ENCODE measurements at regions not wholly inside any gene's neighbourhood (a gene's known extent, or its start where the extent isn't known, plus 50 kb on each side); places are given as distances from the start of the nearest gene placed in this dataset.

DNA sequence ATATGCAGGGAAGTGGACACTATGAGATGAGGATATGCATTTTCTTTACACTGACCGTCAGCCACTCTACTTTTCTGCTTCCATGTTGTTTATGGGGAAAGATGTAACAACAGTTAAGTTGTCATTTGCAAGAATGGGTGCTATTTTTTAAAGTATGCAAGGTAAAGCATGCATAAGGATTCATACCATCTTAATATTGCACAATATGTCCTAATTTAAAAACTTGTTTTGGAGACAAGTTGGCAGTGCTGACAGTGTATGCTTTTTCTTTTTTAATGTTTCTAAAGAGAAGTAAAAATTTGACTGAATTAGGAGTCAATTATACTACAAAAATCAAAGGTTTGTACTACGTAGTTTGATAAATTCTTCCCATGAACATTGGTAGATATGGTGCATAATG lies 435.4 kb downstream of the MMUT start:
- Histone ChIP-seq H3K36me3 (ENCODE audit: control insufficient read depth in 5 of 5, insufficient read depth in 5 of 5, low read length in 5 of 5) (no peaks in the 10 kb centered on the region), H3K4me1 (ENCODE audit: control insufficient read depth in 5 of 5, insufficient read depth in 5 of 5, low read length in 5 of 5) (no peaks in the 10 kb centered on the region), H3K9ac (ENCODE audit: low read length in 5 of 5) (no peak overlapping the region), H3K27me3 (ENCODE audit: control insufficient read depth in 5 of 5, insufficient read depth in 4 of 5, low read length in 5 of 5) (no peaks in the 10 kb centered on the region), H3K9me3 (ENCODE audit: control insufficient read depth in 5 of 5, low read length in 5 of 5) (peaks cover 0 to 5% (median 0%) of the 10 kb centered on the region in 5 donors), H3K27ac (ENCODE audit: low read depth, low read length) (no peak overlapping the region), H3K4me3 (ENCODE audit: low read depth in 1 of 5, low read length in 5 of 5) (no peak overlapping the region)

DNA sequence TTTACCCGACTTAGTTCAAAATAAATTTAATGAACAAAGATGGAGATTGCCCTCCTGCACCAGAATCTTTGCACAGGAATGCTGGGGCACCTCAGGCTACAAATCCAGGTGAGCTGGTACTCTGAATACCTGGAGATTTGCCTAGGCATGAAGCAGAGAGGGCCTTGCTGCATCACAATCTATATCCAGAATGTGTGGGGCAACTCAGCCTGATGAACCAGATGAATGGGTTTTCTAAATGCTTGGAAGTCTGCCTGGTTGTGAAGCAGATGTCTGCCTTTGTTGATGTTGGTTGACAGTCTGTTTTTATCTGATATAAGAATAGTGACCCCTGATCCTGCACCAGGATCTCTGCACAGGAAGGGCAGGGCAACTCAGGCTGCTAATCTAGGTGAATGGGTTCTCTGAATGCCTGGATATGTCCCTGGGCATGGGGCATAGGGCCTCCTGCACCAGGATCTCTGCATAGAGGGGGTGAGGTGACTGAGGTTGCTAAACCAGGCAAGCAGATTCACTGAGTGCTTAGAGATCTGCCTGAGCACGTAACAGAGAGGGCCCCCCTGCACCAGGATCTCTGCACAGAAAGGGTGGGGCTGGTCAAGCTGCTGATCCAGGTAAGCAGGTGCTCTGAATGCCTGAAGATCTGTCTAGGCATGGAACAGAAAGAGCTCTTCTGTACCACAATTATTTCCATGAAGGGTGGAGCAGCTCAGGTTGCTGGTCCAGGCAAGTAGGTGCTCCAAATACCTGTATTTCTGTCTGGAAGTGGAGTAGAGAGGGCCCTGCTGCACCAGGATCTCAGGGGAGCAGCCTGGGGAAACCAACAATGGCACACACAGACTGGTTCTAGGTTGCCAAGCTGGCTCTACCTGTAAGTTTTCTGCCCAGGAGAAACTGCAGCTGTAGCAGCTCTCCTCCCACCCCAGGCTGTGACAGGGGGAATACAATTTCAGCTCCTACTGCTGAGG lies 437.5 kb downstream of the MMUT start:
- no peaks in the 10 kb centered on the region for H3K36me3 ChIP-seq (ENCODE audit: control insufficient read depth in 5 of 5, insufficient read depth in 5 of 5, low read length in 5 of 5)
- no peak overlapping the region for H3K27ac ChIP-seq (ENCODE audit: low read depth, low read length)
- H3K4me1 ChIP-seq (ENCODE audit: control insufficient read depth in 5 of 5, insufficient read depth in 5 of 5, low read length in 5 of 5): no peaks in the 10 kb centered on the region
- no peak overlapping the region for H3K9ac ChIP-seq (ENCODE audit: low read length in 5 of 5)
- no peak overlapping the region for H3K4me3 ChIP-seq (ENCODE audit: low read depth in 1 of 5, low read length in 5 of 5)
- H3K27me3 ChIP-seq (ENCODE audit: control insufficient read depth in 5 of 5, insufficient read depth in 4 of 5, low read length in 5 of 5): no peaks in the 10 kb centered on the region
- H3K9me3 ChIP-seq (ENCODE audit: control insufficient read depth in 5 of 5, low read length in 5 of 5): peaks cover 0 to 5% (median 0%) of the 10 kb centered on the region in 5 donors

DNA sequence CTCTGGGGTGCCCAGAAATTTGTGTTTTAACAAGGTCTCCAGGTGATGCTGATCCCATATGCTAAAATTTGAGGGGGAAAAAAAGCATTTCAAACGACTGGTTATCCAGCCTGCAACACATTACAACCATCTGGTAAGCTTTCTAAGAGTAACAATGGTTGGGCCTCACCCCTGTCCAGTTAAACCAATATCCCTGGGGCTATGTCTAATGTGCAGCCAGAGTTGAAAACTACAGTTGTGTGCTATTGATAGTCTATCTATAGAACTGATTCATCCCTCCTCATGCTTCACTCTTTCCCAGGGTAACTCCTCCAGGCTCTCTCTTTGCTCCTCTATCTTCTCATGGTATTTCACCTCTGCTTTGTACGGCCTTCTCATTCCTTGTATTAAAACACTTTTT lies 458.3 kb downstream of the MMUT start:
- Histone ChIP-seq H3K9me3 (ENCODE audit: control insufficient read depth in 5 of 5, low read length in 5 of 5) (peaks cover 0 to 4% (median 0%) of the 10 kb centered on the region in 5 donors), H3K27me3 (ENCODE audit: control insufficient read depth in 5 of 5, insufficient read depth in 4 of 5, low read length in 5 of 5) (no peaks in the 10 kb centered on the region), H3K4me1 (ENCODE audit: control insufficient read depth in 5 of 5, insufficient read depth in 5 of 5, low read length in 5 of 5) (peaks cover 0 to 16% (median 8%) of the 10 kb centered on the region in 5 donors), H3K27ac (ENCODE audit: low read depth, low read length) (no peak overlapping the region), H3K4me3 (ENCODE audit: low read depth in 1 of 5, low read length in 5 of 5) (no peak overlapping the region), H3K9ac (ENCODE audit: low read length in 5 of 5) (no peak overlapping the region), H3K36me3 (ENCODE audit: control insufficient read depth in 5 of 5, insufficient read depth in 5 of 5, low read length in 5 of 5) (no peaks in the 10 kb centered on the region)

DNA sequence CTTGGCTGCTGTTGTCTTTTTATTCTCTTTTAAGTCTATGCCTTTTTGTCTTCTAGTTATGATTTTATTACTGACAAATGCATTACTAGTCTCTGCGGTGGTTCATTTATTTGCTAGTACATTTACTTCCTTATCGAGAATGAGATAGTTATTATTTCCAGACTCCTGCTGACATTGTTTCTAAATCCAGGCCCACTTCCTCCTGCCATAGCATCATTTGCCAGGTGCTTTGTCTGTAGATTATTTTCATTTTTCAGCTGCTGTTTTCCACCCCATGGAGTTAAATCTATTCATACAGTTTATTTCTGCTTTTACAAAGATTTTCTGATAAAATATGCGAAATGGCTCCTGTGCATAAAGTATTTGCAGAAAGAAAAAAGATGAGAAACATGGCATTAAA lies 459.7 kb downstream of the MMUT start:
- Histone ChIP-seq H3K36me3 (ENCODE audit: control insufficient read depth in 5 of 5, insufficient read depth in 5 of 5, low read length in 5 of 5) (no peaks in the 10 kb centered on the region), H3K4me3 (ENCODE audit: low read depth in 1 of 5, low read length in 5 of 5) (no peak overlapping the region), H3K27ac (ENCODE audit: low read depth, low read length) (no peak overlapping the region), H3K9ac (ENCODE audit: low read length in 5 of 5) (no peak overlapping the region), H3K4me1 (ENCODE audit: control insufficient read depth in 5 of 5, insufficient read depth in 5 of 5, low read length in 5 of 5) (peaks cover 0 to 16% (median 8%) of the 10 kb centered on the region in 5 donors), H3K9me3 (ENCODE audit: control insufficient read depth in 5 of 5, low read length in 5 of 5) (no peaks in the 10 kb centered on the region), H3K27me3 (ENCODE audit: control insufficient read depth in 5 of 5, insufficient read depth in 4 of 5, low read length in 5 of 5) (no peaks in the 10 kb centered on the region)

DNA sequence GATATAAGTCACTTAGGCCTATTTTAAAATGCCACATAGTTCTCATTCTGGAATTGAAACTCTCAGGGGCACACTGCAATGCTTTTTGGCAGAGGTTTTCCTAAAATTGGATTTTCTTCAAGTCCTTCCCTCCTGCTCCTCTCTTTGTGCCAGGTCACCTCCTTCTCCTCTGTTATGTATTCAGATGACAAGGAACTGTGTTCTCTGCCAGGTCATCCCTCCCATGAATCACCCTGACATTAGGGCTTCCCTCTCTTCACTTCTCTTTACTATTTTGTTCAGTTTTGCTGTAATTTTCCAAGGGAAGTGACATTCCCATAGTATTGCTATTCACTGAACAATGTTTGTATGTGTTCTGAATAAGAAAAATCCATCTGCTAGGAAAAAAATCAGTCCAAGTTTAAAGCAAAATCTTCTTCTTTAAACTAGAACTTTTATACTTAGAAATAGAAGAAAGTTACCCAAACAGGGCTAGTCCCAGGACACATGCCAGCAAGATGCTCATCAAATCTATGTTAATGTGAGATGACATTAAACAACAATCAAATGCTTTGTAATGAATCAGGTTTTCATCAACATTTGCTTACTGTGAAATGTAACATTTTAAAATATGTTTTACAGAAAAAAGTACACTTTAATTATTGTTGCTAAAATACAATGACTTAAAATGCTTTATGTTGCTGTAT lies 461.1 kb downstream of the MMUT start:
- Histone ChIP-seq H3K9ac (ENCODE audit: low read length in 5 of 5) (peak overlapping the region in 1 of 5 donors; percentile 11), H3K27ac (ENCODE audit: low read depth, low read length) (peak overlapping the region; percentile 17), H3K4me1 (ENCODE audit: control insufficient read depth in 5 of 5, insufficient read depth in 5 of 5, low read length in 5 of 5) (peaks cover 0 to 16% (median 8%) of the 10 kb centered on the region in 5 donors), H3K36me3 (ENCODE audit: control insufficient read depth in 5 of 5, insufficient read depth in 5 of 5, low read length in 5 of 5) (no peaks in the 10 kb centered on the region), H3K27me3 (ENCODE audit: control insufficient read depth in 5 of 5, insufficient read depth in 4 of 5, low read length in 5 of 5) (no peaks in the 10 kb centered on the region), H3K4me3 (ENCODE audit: low read depth in 1 of 5, low read length in 5 of 5) (no peak overlapping the region), H3K9me3 (ENCODE audit: control insufficient read depth in 5 of 5, low read length in 5 of 5) (no peaks in the 10 kb centered on the region)

- Histone ChIP-seq H3K4me3 (ENCODE audit: low read depth in 1 of 5, low read length in 5 of 5) (no peak overlapping the region), H3K4me1 (ENCODE audit: control insufficient read depth in 5 of 5, insufficient read depth in 5 of 5, low read length in 5 of 5) (peaks cover 0 to 16% (median 9%) of the 10 kb centered on the region in 5 donors), H3K27ac (ENCODE audit: low read depth, low read length) (no peak overlapping the region), H3K9me3 (ENCODE audit: control insufficient read depth in 5 of 5, low read length in 5 of 5) (no peaks in the 10 kb centered on the region), H3K36me3 (ENCODE audit: control insufficient read depth in 5 of 5, insufficient read depth in 5 of 5, low read length in 5 of 5) (no peaks in the 10 kb centered on the region), H3K9ac (ENCODE audit: low read length in 5 of 5) (no peak overlapping the region), H3K27me3 (ENCODE audit: control insufficient read depth in 5 of 5, insufficient read depth in 4 of 5, low read length in 5 of 5) (no peaks in the 10 kb centered on the region)
These were observed 464.5 kb downstream of the MMUT start for GRCh38 chr6:48998574-48998973.

GRCh38 chr6:48996461-48997119 lies 466.5 kb downstream of the MMUT start:
- Histone ChIP-seq H3K4me3 (ENCODE audit: low read depth in 1 of 5, low read length in 5 of 5) (no peak overlapping the region), H3K27ac (ENCODE audit: low read depth, low read length) (no peak overlapping the region), H3K36me3 (ENCODE audit: control insufficient read depth in 5 of 5, insufficient read depth in 5 of 5, low read length in 5 of 5) (no peaks in the 10 kb centered on the region), H3K27me3 (ENCODE audit: control insufficient read depth in 5 of 5, insufficient read depth in 4 of 5, low read length in 5 of 5) (no peaks in the 10 kb centered on the region), H3K9me3 (ENCODE audit: control insufficient read depth in 5 of 5, low read length in 5 of 5) (no peaks in the 10 kb centered on the region), H3K4me1 (ENCODE audit: control insufficient read depth in 5 of 5, insufficient read depth in 5 of 5, low read length in 5 of 5) (peaks cover 0 to 9% (median 8%) of the 10 kb centered on the region in 5 donors), H3K9ac (ENCODE audit: low read length in 5 of 5) (no peak overlapping the region)

- Histone ChIP-seq H3K27me3 (ENCODE audit: control insufficient read depth in 5 of 5, insufficient read depth in 4 of 5, low read length in 5 of 5) (no peaks in the 10 kb centered on the region), H3K4me3 (ENCODE audit: low read depth in 1 of 5, low read length in 5 of 5) (no peak overlapping the region), H3K9ac (ENCODE audit: low read length in 5 of 5) (no peak overlapping the region), H3K4me1 (ENCODE audit: control insufficient read depth in 5 of 5, insufficient read depth in 5 of 5, low read length in 5 of 5) (peaks cover 0 to 3% (median 0%) of the 10 kb centered on the region in 5 donors), H3K27ac (ENCODE audit: low read depth, low read length) (no peak overlapping the region), H3K9me3 (ENCODE audit: control insufficient read depth in 5 of 5, low read length in 5 of 5) (peaks cover 0 to 9% (median 5%) of the 10 kb centered on the region in 5 donors), H3K36me3 (ENCODE audit: control insufficient read depth in 5 of 5, insufficient read depth in 5 of 5, low read length in 5 of 5) (no peaks in the 10 kb centered on the region)
These were observed 468.2 kb downstream of the MMUT start for GRCh38 chr6:48994811-48995210.

DNA sequence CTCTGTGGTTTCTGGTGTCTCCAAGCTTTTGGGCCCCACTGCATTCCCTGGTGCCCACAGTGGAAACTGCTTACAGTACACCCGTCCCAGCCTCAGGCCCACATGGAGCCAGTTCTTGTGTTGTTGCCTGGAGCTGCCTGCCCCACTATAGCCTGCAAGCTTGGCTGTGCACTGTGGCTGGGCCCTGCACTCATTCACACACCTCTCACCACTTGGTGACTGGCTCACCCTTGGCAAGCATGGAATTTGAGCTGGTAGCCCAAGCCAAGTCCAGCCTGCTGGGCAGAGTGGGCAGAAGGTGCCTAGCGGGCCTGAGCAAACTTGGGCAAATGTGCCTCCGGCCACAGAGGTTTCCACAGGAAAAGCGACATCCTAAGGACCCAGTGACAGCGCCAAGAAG lies 472.3 kb downstream of the MMUT start:
- H3K4me3 ChIP-seq (ENCODE audit: low read depth in 1 of 5, low read length in 5 of 5): no peak overlapping the region
- no peak overlapping the region for H3K9ac ChIP-seq (ENCODE audit: low read length in 5 of 5)
- H3K27me3 ChIP-seq (ENCODE audit: control insufficient read depth in 5 of 5, insufficient read depth in 4 of 5, low read length in 5 of 5): no peaks in the 10 kb centered on the region
- H3K27ac ChIP-seq (ENCODE audit: low read depth, low read length): no peak overlapping the region
- H3K4me1 ChIP-seq (ENCODE audit: control insufficient read depth in 5 of 5, insufficient read depth in 5 of 5, low read length in 5 of 5): no peaks in the 10 kb centered on the region
- no peaks in the 10 kb centered on the region for H3K36me3 ChIP-seq (ENCODE audit: control insufficient read depth in 5 of 5, insufficient read depth in 5 of 5, low read length in 5 of 5)
- peaks cover 2 to 14% (median 8%) of the 10 kb centered on the region in 5 donors for H3K9me3 ChIP-seq (ENCODE audit: control insufficient read depth in 5 of 5, low read length in 5 of 5)

Measured in subcutaneous abdominal adipose tissue (tissue), 5 donors.